PFSK-1 (cell line): ENCODE measurements at regions not wholly inside any gene's neighbourhood (a gene's known extent, or its start where the extent isn't known, plus 50 kb on each side); places are given as distances from the start of the nearest gene placed in this dataset.

ENCODE experiments used
- FOXP2 ChIP-seq: optimal IDR thresholded peaks from 2 replicates; pipeline ENCODE3; 2011; ENCODE audit warnings: borderline replicate concordance, control low read depth, inconsistent platforms; ENCODE audit not compliant: insufficient read depth; ENCODE audit errors: extremely low read length, extremely low read depth
- POLR2AphosphoS5 ChIP-seq: IDR thresholded peaks from 2 replicates; pipeline ENCODE4 v1.6.1; 2012; ENCODE audit warnings: low read depth, mild to moderate bottlenecking, control low read depth, low read length, moderate library complexity
- REST ChIP-seq, 2 experiments: IDR thresholded peaks; 2 replicates each; pipeline versions ENCODE4 v1.6.1 to v1.8.0; 2011 to 2012; ENCODE audit warnings: low read depth in 2 of 2, low read length in 2 of 2, control low read depth in 1 of 2, inconsistent platforms in 1 of 2, mild to moderate bottlenecking in 1 of 2, moderate library complexity in 1 of 2; ENCODE audit not compliant: insufficient read depth in 1 of 2
- SIN3A ChIP-seq: IDR thresholded peaks from 2 replicates; pipeline ENCODE4 v1.6.1; 2012; ENCODE audit warnings: mild to moderate bottlenecking, low read length, moderate library complexity, borderline replicate concordance; ENCODE audit not compliant: insufficient read depth
- TAF1 ChIP-seq: IDR thresholded peaks from 2 replicates; pipeline ENCODE4 v1.6.1; 2012; ENCODE audit warnings: low read length, control low read depth, borderline replicate concordance; ENCODE audit not compliant: insufficient read depth

GRCh38 chr10:123240250-123240649 lies 86.0 kb downstream of the BUB3 start:
- no peak for TF ChIP-seq FOXP2
- TF ChIP-seq SIN3A = no peak
- no peak for TF ChIP-seq TAF1
- no peak for TF ChIP-seq POLR2AphosphoS5
- TF ChIP-seq REST (IDR thresholded peaks at IDR 0.05; ENCODE audit: insufficient read depth in 1 of 2, low read depth in 2 of 2, low read length in 2 of 2) = no peak

DNA sequence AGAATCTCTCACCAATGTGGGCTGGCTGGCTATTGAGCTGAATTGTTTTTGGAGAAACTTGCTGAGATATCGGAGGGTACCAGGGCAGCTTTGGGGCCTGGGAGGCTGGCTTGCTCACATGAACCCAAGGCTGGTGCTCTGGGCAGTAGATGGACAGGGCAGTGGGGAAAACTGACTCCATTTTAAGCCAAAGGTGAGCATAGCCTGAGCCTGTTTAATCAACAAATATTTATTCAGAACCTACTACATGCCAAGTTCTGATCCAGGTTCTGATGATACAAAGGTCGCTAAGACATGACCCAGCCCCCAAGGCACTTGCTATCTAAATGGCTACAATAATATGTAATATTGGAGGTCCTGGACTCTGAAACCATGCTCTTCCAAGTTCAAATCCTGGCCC lies 86.6 kb downstream of the BUB3 start:
- no peak for TF ChIP-seq SIN3A
- TF ChIP-seq REST (IDR thresholded peaks at IDR 0.05; ENCODE audit: insufficient read depth in 1 of 2, low read depth in 2 of 2, low read length in 2 of 2) = no peak
- TF ChIP-seq FOXP2 = no peak
- no peak for TF ChIP-seq TAF1
- no peak for TF ChIP-seq POLR2AphosphoS5

GRCh38 chr10:123241391-123242141 lies 87.4 kb downstream of the BUB3 start:
- no peak for TF ChIP-seq TAF1
- no peak for TF ChIP-seq POLR2AphosphoS5
- TF ChIP-seq REST (IDR thresholded peaks at IDR 0.05; ENCODE audit: insufficient read depth in 1 of 2, low read depth in 2 of 2, low read length in 2 of 2) = no peak
- TF ChIP-seq FOXP2 = no peak
- TF ChIP-seq SIN3A = no peak

DNA sequence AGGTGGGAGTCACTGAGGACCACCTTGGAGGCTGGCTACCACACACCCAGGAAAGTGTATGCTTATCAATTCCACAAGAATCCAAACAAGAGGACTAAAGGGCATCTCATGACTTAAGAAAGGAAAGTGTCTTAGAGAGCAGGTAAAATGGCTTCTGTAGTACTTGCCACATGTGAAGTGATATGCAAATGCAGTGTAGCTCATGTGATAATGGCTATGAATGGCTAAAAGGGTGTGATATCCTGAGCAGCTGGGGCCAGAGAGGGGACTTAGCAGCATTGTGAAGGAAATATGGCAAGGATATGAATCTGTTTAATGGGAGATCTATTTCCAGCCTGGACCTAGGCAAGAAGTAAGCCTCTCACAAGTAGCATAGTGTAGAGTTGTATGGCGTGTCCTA lies 90.5 kb downstream of the BUB3 start:
- no peak for TF ChIP-seq REST (IDR thresholded peaks at IDR 0.05; ENCODE audit: insufficient read depth in 1 of 2, low read depth in 2 of 2, low read length in 2 of 2)
- no peak for TF ChIP-seq TAF1
- no peak for TF ChIP-seq FOXP2
- no peak for TF ChIP-seq POLR2AphosphoS5
- TF ChIP-seq SIN3A = no peak
